NCI-H1436 treated with DMSO at 0.1 percent for 48 hours (cell line): ENCODE measurements at regions not wholly inside any gene's neighbourhood (a gene's known extent, or its start where the extent isn't known, plus 50 kb on each side); places are given as distances from the start of the nearest gene placed in this dataset.
"Not testable (repeated sequence)": the region's sequence is repeated elsewhere in the genome, so short reads cannot be mapped to it uniquely, and the experiment has no call there.

ENCODE experiments used
- DNase-seq: peaks from one replicate; lab custom pipeline; 2025; lab: John Stamatoyannopoulos, UW

DNA sequence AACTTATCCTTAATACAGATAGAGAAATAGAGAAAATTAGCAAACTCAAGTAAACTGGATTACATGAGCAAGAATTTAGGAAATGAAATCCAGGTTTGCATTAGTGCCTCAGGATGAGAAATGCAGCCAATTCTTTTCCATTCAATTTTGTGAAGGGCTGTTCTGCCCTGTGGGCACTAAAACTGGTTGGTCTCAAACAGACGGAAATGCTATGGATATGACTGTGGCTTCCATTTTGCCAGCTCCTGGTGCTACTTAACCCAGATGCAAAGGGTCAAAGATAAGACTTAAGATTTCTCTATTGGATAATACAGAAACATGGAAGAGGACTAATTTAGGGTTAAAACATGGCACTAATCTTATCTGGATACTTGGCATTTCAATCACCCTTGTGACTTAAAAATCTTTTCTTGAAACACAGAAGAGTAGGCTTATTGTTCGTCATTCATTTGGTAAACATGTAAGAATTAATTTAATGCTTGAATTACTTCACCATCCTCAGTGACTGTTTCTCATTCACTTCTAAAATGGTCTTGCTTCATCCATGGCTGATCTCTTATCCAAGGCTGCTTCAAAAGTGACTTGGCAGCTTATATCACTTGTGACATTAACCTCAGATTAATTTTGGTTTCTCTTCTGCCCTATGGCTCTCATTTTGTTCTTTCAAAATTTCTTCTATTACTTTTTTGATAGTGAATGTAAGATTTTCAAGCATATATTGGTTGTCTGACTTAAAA is 1008.7 kb downstream of the GLUD2 start:
- no peak for DNase-seq

DNA sequence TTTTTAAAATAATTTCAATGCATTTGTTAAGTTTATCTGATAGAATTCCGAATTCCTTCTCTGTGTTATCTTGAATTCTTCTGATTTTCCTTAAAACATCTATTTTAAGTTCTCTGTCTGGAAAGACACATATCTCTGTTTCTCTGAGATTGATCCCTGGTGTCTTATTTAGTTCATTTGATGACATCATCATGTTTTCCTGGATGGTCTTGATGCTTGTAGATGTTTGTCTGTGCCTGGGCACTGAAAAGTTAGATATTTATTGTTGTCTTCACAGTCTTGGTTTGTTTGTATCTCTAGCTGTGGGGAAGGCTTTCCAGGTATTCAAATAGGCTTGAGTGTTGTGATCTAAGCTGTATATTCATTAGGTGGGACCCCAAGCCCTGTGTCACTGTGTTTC is 1028.8 kb downstream of the GLUD2 start:
- no peak for DNase-seq

DNA sequence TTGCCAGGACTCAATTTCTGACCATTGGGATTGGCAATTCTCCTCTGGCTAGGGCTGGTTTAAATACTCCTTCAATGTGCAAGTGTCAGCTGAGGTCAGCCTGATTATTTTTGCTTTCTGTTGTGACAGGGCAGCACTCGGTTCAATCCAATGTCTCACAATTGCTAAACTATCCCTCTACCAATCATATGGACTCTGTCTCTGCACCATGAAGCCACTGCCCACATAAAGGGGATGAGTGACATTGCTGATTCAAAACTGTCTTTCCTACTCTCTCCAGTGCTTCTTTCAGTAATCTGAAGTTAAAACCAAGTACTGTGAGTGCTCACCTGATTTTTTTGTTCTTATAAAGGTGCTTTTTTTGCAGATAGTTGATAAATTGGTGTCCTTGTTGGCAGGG is 1030.7 kb downstream of the GLUD2 start:
- no peak for DNase-seq

DNA sequence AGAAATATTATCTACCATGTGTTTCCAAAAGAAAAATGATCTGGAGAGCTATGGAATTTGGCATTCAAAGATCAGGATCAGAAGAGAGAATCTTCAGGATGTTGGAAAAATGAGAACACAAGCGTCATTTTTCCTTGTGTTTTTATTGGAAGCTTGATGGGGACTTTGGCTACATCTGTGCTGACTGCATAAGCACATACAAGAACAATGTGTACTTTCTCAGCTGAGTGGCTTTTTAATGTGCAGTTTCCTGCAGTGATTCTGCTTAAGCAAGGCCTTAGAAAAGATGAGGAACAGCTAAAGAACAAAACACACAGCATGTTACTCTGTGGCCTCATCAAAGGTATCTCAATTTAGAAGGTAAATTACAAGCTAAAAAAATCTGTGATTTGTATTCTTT is 1039.9 kb downstream of the GLUD2 start:
- DNase-seq, result no peak

DNA sequence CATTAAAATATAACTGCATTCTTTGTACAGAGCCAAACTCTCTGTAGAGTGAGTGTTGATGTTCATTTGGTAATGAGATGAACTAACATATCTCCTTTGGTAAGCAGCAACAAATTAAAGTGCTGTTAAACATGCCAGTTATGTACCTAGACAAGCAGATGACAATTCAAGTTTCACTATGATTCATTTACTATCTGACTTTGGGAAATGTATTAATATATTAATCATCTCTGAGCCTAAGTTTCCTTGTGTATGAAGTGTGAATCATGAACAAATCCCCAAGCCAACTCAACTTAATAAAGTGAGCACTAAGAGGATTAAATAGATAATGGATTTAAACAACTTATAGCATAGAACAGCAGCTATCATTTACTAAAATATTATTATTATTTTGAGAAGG is 1044.2 kb downstream of the GLUD2 start:
- DNase-seq, result no peak

DNA sequence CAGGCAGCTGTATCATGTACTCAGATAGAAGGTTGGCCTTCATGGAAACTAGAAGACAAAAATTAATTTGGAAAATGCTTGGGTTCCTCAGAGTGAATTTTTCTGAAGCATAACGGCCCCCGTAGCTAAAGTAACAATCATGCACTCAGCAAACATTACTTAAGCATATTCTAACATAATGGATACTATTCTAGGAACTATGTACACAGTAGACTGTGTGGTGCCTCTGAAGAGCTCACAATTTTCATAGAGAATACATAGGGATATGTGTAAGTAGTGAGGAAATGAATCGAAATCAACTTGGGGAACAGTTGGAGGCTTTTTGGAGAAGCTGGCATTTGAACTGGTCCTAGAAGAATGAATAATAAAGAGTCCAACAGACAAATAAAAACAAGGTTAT is 1045.0 kb downstream of the GLUD2 start:
- no peak for DNase-seq

- DNase-seq, result no peak
Observed at GRCh38 chrX:122092978-122093377, 1045.6 kb downstream of the GLUD2 start.

DNA sequence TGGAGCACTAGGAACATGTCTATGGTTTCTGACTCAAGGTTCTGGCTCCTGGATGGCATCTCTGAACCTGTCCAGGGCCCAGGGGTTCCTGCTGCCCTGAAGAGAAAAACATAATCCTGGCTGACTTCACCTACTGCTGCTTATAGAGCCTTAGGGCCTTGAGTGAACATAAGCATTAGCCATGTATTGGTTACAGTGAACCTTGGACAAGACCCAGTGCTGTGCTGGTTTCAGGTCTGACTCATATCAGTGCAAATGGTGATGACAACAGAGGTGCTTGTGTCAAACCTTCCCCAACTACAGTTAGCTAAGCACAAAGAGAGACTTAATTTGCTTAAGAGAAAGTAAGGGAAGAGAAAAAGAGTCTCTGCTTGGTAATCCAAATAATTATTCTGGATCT is 1047.2 kb downstream of the GLUD2 start:
- DNase-seq, result no peak

DNA sequence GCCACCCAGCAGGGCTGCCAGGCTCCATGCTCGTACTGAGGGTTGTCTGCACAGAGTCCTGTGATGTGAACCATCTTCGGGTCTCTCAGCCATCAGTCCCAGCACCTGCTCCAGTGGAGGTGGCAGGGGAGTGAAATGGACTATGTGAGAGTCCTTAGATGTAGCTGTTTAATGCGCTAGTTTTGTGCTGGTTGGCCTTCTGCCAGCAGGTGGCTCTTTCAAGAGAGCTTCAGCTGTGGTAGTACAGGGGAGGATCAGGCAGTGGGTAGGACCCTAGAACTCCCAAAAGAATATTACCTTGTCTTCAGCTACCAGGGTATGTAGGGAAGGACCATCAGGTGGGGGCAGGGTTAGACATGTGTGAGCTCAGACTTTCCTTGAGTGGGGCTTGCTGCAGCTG is 1066.0 kb downstream of the GLUD2 start:
- no peak for DNase-seq

GRCh38 chrX:122113896-122114295 is 1066.5 kb downstream of the GLUD2 start:
- no peak for DNase-seq

GRCh38 chrX:122115604-122116003 is 1068.2 kb downstream of the GLUD2 start:
- DNase-seq, result no peak

GRCh38 chrX:122119361-122119760 is 1064.7 kb upstream of the GRIA3 start:
- no peak for DNase-seq

- DNase-seq, result no peak
Observed at GRCh38 chrX:122122274-122122673, 1061.8 kb upstream of the GRIA3 start.

DNA sequence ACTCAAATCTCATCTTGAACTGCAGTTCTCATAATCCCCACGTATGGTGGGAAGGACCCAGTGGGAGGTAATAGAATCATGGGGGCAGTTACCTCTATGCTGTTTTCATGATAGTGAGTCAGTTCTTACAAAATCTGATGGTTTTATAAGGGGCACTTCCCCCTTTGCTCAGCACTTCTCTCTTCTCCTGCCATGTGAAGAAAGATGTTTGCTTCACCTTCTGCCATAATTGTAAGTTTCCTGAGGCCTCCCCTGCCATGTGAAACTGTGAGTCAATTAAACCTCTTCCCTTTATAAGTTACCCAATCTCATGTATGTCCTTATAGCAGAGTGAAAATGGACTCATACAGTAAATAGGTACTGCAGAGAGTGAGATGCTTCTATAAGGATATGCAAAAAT is 1050.6 kb upstream of the GRIA3 start:
- no peak for DNase-seq

DNA sequence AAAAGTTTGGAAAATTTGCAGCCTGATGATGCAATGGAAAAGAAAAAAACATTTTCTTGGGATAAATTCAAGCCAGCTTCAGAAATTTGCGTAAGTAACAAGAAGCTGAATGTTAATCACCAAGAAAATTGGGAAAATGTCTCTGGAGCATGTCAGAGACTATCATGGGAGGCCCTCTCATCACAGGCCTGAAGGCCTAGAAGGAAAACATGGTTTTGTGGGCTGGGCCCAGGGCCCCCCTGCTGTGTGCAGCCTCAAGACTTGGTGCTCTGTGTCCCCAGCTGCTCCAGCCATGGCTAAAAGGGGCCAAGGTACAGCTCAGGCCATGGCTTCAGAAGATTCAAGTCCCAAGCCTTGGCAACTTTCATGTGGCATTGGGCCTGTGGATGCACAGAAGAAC is 1049.8 kb upstream of the GRIA3 start:
- DNase-seq, result no peak

- DNase-seq, result no peak
Observed at GRCh38 chrX:122135070-122135469, 1049.0 kb upstream of the GRIA3 start.

DNA sequence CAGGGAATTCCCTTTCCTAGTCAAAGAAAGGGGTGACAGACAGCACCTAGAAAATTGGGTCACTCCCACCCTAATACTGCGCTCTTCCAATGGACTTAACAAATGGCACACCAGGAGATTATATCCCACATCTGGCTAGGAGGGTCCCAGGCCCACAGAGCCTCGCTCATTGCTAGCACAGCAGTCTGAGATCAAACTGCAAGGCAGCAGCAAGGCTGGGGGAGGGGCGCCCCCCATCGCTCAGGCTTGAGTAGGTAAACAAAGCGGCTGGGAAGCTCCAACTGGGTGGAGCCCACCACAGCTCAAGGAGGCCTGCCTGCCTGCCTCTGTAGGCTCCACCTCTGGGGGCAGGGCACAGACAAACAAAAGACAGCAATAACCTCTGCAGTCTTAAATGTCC is 1043.9 kb upstream of the GRIA3 start:
- not testable (repeated sequence) for DNase-seq

GRCh38 chrX:122154019-122154418 is 1030.1 kb upstream of the GRIA3 start:
- no peak for DNase-seq

GRCh38 chrX:122168241-122168640 is 1015.8 kb upstream of the GRIA3 start:
- no peak for DNase-seq

- no peak for DNase-seq
Observed at GRCh38 chrX:122184791-122185190, 999.3 kb upstream of the GRIA3 start.

- no peak for DNase-seq
Observed at GRCh38 chrX:122187069-122187713, 996.9 kb upstream of the GRIA3 start.

- DNase-seq, result no peak
Observed at GRCh38 chrX:122188751-122189150, 995.3 kb upstream of the GRIA3 start.

DNA sequence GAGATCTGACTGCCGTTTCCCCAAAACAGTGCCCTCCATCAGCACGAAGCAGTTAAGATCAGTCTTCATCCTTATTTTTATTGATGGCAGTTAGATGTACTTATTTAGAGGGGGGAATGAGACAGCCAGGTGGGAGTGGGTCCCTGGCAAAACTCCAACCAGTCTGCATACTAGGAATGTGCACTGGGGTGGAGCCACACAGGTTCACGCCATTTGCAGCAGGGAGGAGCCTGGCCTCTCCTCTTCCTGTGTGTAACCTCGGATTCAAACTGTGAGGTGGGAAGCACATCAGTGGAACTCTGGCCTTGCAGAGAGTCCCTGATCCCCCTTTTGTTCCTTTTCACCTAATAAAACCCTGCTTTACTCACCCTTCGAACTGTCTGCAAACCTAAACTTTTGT is 987.7 kb upstream of the GRIA3 start:
- DNase-seq, result no peak

DNA sequence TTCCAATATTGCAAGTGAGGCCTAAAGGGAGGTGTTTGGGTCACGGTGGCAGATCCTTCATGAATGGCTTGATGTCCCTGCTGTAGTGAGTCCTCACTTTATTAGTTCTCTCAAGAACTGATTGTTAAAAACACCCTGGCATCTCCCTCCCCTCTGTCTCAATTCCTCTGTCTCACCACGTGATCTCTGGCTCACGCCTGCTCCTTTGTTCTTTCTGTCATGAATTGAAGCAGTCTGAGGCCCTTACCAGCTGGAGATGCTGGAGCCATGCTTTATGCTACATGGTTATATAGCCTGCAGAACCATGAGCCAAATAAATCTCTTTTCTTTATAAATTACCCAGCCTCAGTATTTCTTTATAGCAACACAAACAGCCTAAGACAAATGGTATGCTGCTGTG is 980.7 kb upstream of the GRIA3 start:
- no peak for DNase-seq
